ENCODE measurements at regions not wholly inside any gene's neighbourhood (a gene's known extent, or its start where the extent isn't known, plus 50 kb on each side); places are given as distances from the start of the nearest gene placed in this dataset.

DNA sequence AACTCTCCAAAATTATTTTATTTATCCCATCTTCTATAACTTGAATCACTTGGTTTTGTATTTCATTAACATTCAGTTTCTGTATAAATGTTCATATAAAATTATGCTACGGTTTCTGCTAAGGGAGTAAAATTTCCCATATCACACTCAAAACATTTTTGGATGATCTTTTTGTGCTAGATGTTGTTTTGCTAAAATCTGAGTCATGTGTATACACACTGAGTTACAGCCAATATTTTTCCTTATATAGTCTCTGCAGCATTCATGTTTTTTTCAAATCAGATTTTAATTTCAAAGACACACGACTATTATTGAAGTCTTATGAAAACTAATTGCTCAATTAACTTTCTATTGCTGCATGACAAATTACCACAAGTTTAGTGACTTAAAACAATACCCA lies 54.3 kb upstream of the SLC2A12 start:
- TF ChIP-seq, protein P1, sequence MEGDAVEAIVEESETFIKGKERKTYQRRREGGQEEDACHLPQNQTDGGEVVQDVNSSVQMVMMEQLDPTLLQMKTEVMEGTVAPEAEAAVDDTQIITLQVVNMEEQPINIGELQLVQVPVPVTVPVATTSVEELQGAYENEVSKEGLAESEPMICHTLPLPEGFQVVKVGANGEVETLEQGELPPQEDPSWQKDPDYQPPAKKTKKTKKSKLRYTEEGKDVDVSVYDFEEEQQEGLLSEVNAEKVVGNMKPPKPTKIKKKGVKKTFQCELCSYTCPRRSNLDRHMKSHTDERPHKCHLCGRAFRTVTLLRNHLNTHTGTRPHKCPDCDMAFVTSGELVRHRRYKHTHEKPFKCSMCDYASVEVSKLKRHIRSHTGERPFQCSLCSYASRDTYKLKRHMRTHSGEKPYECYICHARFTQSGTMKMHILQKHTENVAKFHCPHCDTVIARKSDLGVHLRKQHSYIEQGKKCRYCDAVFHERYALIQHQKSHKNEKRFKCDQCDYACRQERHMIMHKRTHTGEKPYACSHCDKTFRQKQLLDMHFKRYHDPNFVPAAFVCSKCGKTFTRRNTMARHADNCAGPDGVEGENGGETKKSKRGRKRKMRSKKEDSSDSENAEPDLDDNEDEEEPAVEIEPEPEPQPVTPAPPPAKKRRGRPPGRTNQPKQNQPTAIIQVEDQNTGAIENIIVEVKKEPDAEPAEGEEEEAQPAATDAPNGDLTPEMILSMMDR (IDR thresholded peaks at IDR 0.05; ENCODE audit: low read depth, low read length), result no peak
- in situ Hi-C loops (cut with HindIII; ENCODE audit: low sequenced_read_pairs), result no loop called here

DNA sequence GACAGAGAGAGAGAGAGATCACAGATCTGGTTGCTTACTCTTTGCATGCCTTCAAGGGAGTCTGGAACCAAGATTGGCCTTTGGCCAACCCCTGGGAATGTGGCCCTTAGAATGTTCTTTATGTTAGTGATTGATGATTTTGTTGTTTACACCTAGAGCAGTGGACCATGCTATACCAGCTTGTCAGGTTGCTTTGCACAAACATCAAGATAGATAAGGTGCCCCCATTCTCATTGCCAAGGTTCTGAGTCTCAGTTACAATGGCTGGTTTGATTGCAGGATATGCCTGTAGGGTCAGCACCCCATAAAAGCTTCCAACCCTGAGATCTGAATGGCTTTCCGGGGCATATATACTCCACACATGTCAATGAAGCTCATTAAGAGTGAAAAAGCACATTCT lies 53.5 kb upstream of the SLC2A12 start:
- no peak for DNase-seq (ENCODE audit: low read depth, low spot score)
- in situ Hi-C loops (cut with HindIII; ENCODE audit: low sequenced_read_pairs), result no loop called here
- TF ChIP-seq, protein P1 (IDR thresholded peaks at IDR 0.05; ENCODE audit: low read depth, low read length), result no peak
- no peak overlapping the region for H3K4me3 ChIP-seq (ENCODE audit: low read depth, low read length)

More for the DNA sequence above, 54.3 kb upstream of the SLC2A12 start:
- no peak overlapping the region for H3K4me3 ChIP-seq (ENCODE audit: low read depth, low read length)
- DNase-seq (ENCODE audit: low read depth, low spot score), result no peak

- no peak overlapping the region for H3K4me3 ChIP-seq (ENCODE audit: low read depth, low read length)
- TF ChIP-seq, protein P1 (IDR thresholded peaks at IDR 0.05; ENCODE audit: low read depth, low read length), result no peak
- in situ Hi-C loops (cut with HindIII; ENCODE audit: low sequenced_read_pairs), result no loop called here
- no peak for DNase-seq (ENCODE audit: low read depth, low spot score)
Observed at GRCh38 chr6:134103006-134103405, 50.6 kb upstream of the SLC2A12 start.

Data from astrocyte of the spinal cord (primary cell).